ENCODE measurements at regions not wholly inside any gene's neighbourhood (a gene's known extent, or its start where the extent isn't known, plus 50 kb on each side); places are given as distances from the start of the nearest gene placed in this dataset.

GRCh38 chr18:44273298-44273697, 407.4 kb upstream of the SETBP1 start:
- intact Hi-C loops (cut with micrococcal nuclease), result no loop called here
- Mint-ChIP-seq H3K27me3 (ENCODE audit: insufficient read depth, unreplicated experiment) (no peaks in the 10 kb centered on the region), H3K27ac (ENCODE audit: low read depth, unreplicated experiment) (no peak overlapping the region), H3K4me1 (ENCODE audit: insufficient read depth, unreplicated experiment) (no peaks in the 10 kb centered on the region), H3K36me3 (ENCODE audit: insufficient read depth, unreplicated experiment) (no peaks in the 10 kb centered on the region), H3K4me3 (ENCODE audit: unreplicated experiment) (no peak overlapping the region), H3K9me3 (ENCODE audit: unreplicated experiment) (no peaks in the 10 kb centered on the region)
- ChIA-PET POLR2A (no interaction called here), CTCF (interaction anchor here (0.6 to 0.7 kb wide), 2 partner anchors 143 to 162 kb away, joined by 3 to 4 read pairs; no protein-coding TSS in a partner anchor)
- no TSS peak for BruUV-seq (replicated peaks)
- TF ChIP-seq CTCF (IDR thresholded peaks at IDR 0.05; ENCODE audit: unreplicated experiment), result no peak
- no peak for DNase-seq (ENCODE audit: unreplicated experiment)

GRCh38 chr18:44280479-44280878, 400.2 kb upstream of the SETBP1 start:
- POLR2A ChIA-PET, result no interaction called here
- DNase-seq (ENCODE audit: unreplicated experiment), result no peak
- no peak for TF ChIP-seq CTCF (IDR thresholded peaks at IDR 0.05; ENCODE audit: unreplicated experiment)
- H3K27me3 Mint-ChIP-seq (ENCODE audit: insufficient read depth, unreplicated experiment), result no peaks in the 10 kb centered on the region
- no peak overlapping the region for H3K27ac Mint-ChIP-seq (ENCODE audit: low read depth, unreplicated experiment)
- intact Hi-C loops (cut with micrococcal nuclease), result no loop called here
- BruUV-seq (replicated peaks), result no TSS peak
- H3K4me1 Mint-ChIP-seq (ENCODE audit: insufficient read depth, unreplicated experiment), result no peaks in the 10 kb centered on the region
- no peak overlapping the region for H3K4me3 Mint-ChIP-seq (ENCODE audit: unreplicated experiment)
- CTCF ChIA-PET, result interaction anchor here (0.6 kb wide), 1 partner anchor 683 kb away, joined by 3 read pairs; no protein-coding TSS in a partner anchor
- H3K9me3 Mint-ChIP-seq (ENCODE audit: unreplicated experiment), result no peaks in the 10 kb centered on the region
- H3K36me3 Mint-ChIP-seq (ENCODE audit: insufficient read depth, unreplicated experiment), result no peaks in the 10 kb centered on the region

GRCh38 chr18:44286049-44286448, 394.6 kb upstream of the SETBP1 start:
- Mint-ChIP-seq H3K27me3 (ENCODE audit: insufficient read depth, unreplicated experiment) (no peaks in the 10 kb centered on the region), H3K4me1 (ENCODE audit: insufficient read depth, unreplicated experiment) (no peaks in the 10 kb centered on the region), H3K9me3 (ENCODE audit: unreplicated experiment) (no peaks in the 10 kb centered on the region), H3K36me3 (ENCODE audit: insufficient read depth, unreplicated experiment) (no peaks in the 10 kb centered on the region), H3K4me3 (ENCODE audit: unreplicated experiment) (no peak overlapping the region), H3K27ac (ENCODE audit: low read depth, unreplicated experiment) (no peak overlapping the region)
- ChIA-PET POLR2A (interaction anchor here (0.6 kb wide), 1 partner anchor 45 kb away, joined by 3 read pairs; no protein-coding TSS in a partner anchor), CTCF (no interaction called here)
- no peak for DNase-seq (ENCODE audit: unreplicated experiment)
- intact Hi-C loops (cut with micrococcal nuclease), result no loop called here
- TF ChIP-seq CTCF (IDR thresholded peaks at IDR 0.05; ENCODE audit: unreplicated experiment), result no peak
- BruUV-seq (replicated peaks), result no TSS peak

GRCh38 chr18:44290366-44290977, 390.2 kb upstream of the SETBP1 start:
- no peaks in the 10 kb centered on the region for H3K9me3 Mint-ChIP-seq (ENCODE audit: unreplicated experiment)
- TF ChIP-seq CTCF (IDR thresholded peaks at IDR 0.05; ENCODE audit: unreplicated experiment), result no peak
- ChIA-PET CTCF (interaction anchor here (0.7 kb wide), 1 partner anchor 148 kb away, joined by 3 read pairs; no protein-coding TSS in a partner anchor), POLR2A (interaction anchor here (0.7 kb wide), 1 partner anchor 311 kb away, joined by 3 read pairs; no protein-coding TSS in a partner anchor)
- no peaks in the 10 kb centered on the region for H3K36me3 Mint-ChIP-seq (ENCODE audit: insufficient read depth, unreplicated experiment)
- peak; percentile 1 for DNase-seq (ENCODE audit: unreplicated experiment)
- H3K4me1 Mint-ChIP-seq (ENCODE audit: insufficient read depth, unreplicated experiment), result no peaks in the 10 kb centered on the region
- no TSS peak for BruUV-seq (replicated peaks)
- H3K27me3 Mint-ChIP-seq (ENCODE audit: insufficient read depth, unreplicated experiment), result no peaks in the 10 kb centered on the region
- intact Hi-C loops (cut with micrococcal nuclease), result no loop called here
- no peak overlapping the region for H3K4me3 Mint-ChIP-seq (ENCODE audit: unreplicated experiment)
- H3K27ac Mint-ChIP-seq (ENCODE audit: low read depth, unreplicated experiment), result no peak overlapping the region
